CD4-positive, alpha-beta memory T cell (primary cell): ENCODE measurements at regions not wholly inside any gene's neighbourhood (a gene's known extent, or its start where the extent isn't known, plus 50 kb on each side); places are given as distances from the start of the nearest gene placed in this dataset.
A peak's percentile ranks its signal among the peaks of the same experiment; 100 is the strongest.

Source experiments
- CTCF ChIA-PET: fragments of 350-600 bp; sonication (Branson Sonifier 250); formaldehyde crosslinking; loops from one replicate; lab custom pipeline; 2021; ENCODE audit warnings: inconsistent platforms; ENCODE audit not compliant: partially characterized antibody; lab: Charles Lee
- POLR2A ChIA-PET: fragments of 350-600 bp; sonication (Branson Sonifier 250); formaldehyde crosslinking; loops from one replicate; lab custom pipeline; 2021; ENCODE audit not compliant: partially characterized antibody; lab: Charles Lee
- DNase-seq, 5 donors: peaks; one replicate each; pipeline versions ENCODE4 v3.0.0 to v3.0.0-alpha.2; 2020 to 2022; ENCODE audit warnings: mixed read lengths in 1 of 5
- H3K27ac ChIP-seq: one replicate; pipeline ENCODE4 v1.7.0; 2013; ENCODE audit warnings: low read depth, low read length
- H3K27me3 ChIP-seq: 2 replicates; pipeline ENCODE4 v1.7.0; 2013; ENCODE audit warnings: mild to moderate bottlenecking, low read length, moderate library complexity; ENCODE audit not compliant: insufficient read depth
- H3K36me3 ChIP-seq: 2 replicates; pipeline ENCODE4 v1.7.0; 2013; ENCODE audit warnings: mild to moderate bottlenecking, low read length, moderate library complexity; ENCODE audit not compliant: insufficient read depth
- H3K4me1 ChIP-seq: 2 replicates; pipeline ENCODE4 v1.7.0; 2013; ENCODE audit warnings: mild to moderate bottlenecking, low read length, moderate library complexity; ENCODE audit not compliant: insufficient read depth
- H3K4me3 ChIP-seq, 2 donors: one replicate each; pipeline ENCODE4 v1.7.0; 2013; ENCODE audit warnings: low read length in 2 of 2, mild to moderate bottlenecking in 1 of 2
- H3K9me3 ChIP-seq, 2 donors: one replicate each; pipeline ENCODE4 v1.7.0; 2013; ENCODE audit warnings: low read length in 2 of 2, control low read depth in 1 of 2; ENCODE audit not compliant: control insufficient read depth in 1 of 2
- H3K27ac Mint-ChIP-seq, 7 donors: one replicate each; pipeline ENCODE4 v1.8.0; 2020 to 2021; ENCODE audit warnings: mixed read lengths in 7 of 7, mild to moderate bottlenecking in 6 of 7, inconsistent platforms in 3 of 7, moderate library complexity in 3 of 7
- H3K27me3 Mint-ChIP-seq, 2 donors: one replicate each; pipeline ENCODE4 v1.8.0; 2020 to 2021; ENCODE audit warnings: mixed read lengths in 2 of 2
- H3K36me3 Mint-ChIP-seq, 2 donors: one replicate each; pipeline ENCODE4 v1.8.0; 2020 to 2021; ENCODE audit warnings: mixed read lengths in 2 of 2, inconsistent platforms in 1 of 2, mild to moderate bottlenecking in 1 of 2
- H3K4me1 Mint-ChIP-seq, 4 donors: one replicate each; pipeline ENCODE4 v1.8.0; 2020 to 2021; ENCODE audit warnings: mixed read lengths in 4 of 4, mild to moderate bottlenecking in 1 of 4
- H3K4me3 Mint-ChIP-seq, 8 donors: one replicate each; pipeline ENCODE4 v1.8.0; 2020 to 2021; ENCODE audit warnings: mixed read lengths in 8 of 8, mild to moderate bottlenecking in 7 of 8, moderate library complexity in 6 of 8, inconsistent platforms in 3 of 8
- H3K9me3 Mint-ChIP-seq, 8 donors: one replicate each; pipeline ENCODE4 v1.8.0; 2020 to 2021; ENCODE audit warnings: mixed read lengths in 8 of 8, mild to moderate bottlenecking in 5 of 8, inconsistent platforms in 3 of 8, moderate library complexity in 1 of 8
- intact Hi-C: fragments of 100-400 bp; cut with micrococcal nuclease; formaldehyde crosslinking; loops from one replicate; pipeline ENCODE4 v1.15.1; 2023

- Histone ChIP-seq H3K9me3 (no peaks in the 10 kb centered on the region), H3K4me1 (no peaks in the 10 kb centered on the region), H3K27ac (no peak overlapping the region), H3K27me3 (no peaks in the 10 kb centered on the region), H3K4me3 (no peak overlapping the region), H3K36me3 (no peaks in the 10 kb centered on the region)
- H3K27me3 Mint-ChIP-seq, result no peaks in the 10 kb centered on the region
- peaks cover 2 to 32% of the 10 kb centered on the region in 2 donors for H3K36me3 Mint-ChIP-seq
- peak overlapping the region in 1 of 7 donors; percentile 69 for H3K27ac Mint-ChIP-seq
- DNase-seq, result no peak
- intact Hi-C loops, result no loop called here
- no peaks in the 10 kb centered on the region for H3K4me1 Mint-ChIP-seq
- ChIA-PET POLR2A (no interaction called here), CTCF (no interaction called here)
- H3K4me3 Mint-ChIP-seq, result no peak overlapping the region
- peaks cover 0 to 2% (median 0%) of the 10 kb centered on the region in 8 donors for H3K9me3 Mint-ChIP-seq
Observed at GRCh38 chr4:4613641-4614286, 71.9 kb upstream of the STX18 start.

GRCh38 chr4:4613126-4613465 lies 71.2 kb upstream of the STX18 start:
- H3K4me1 Mint-ChIP-seq, result no peaks in the 10 kb centered on the region
- no peak overlapping the region for H3K27ac Mint-ChIP-seq
- H3K27me3 Mint-ChIP-seq, result no peaks in the 10 kb centered on the region
- CTCF ChIA-PET, result no interaction called here
- Histone ChIP-seq H3K27me3 (no peaks in the 10 kb centered on the region), H3K36me3 (no peaks in the 10 kb centered on the region), H3K4me3 (no peak overlapping the region), H3K27ac (no peak overlapping the region), H3K4me1 (no peaks in the 10 kb centered on the region), H3K9me3 (no peaks in the 10 kb centered on the region)
- H3K4me3 Mint-ChIP-seq, result no peak overlapping the region
- POLR2A ChIA-PET, result no interaction called here
- intact Hi-C loops, result no loop called here
- H3K9me3 Mint-ChIP-seq, result peaks cover 0 to 2% (median 0%) of the 10 kb centered on the region in 8 donors
- no peak for DNase-seq
- H3K36me3 Mint-ChIP-seq, result peaks cover 2 to 25% of the 10 kb centered on the region in 2 donors

- Histone ChIP-seq H3K36me3 (no peaks in the 10 kb centered on the region), H3K27me3 (no peaks in the 10 kb centered on the region), H3K4me1 (no peaks in the 10 kb centered on the region), H3K27ac (no peak overlapping the region), H3K4me3 (no peak overlapping the region), H3K9me3 (no peaks in the 10 kb centered on the region)
- CTCF ChIA-PET, result no interaction called here
- no peak overlapping the region for H3K27ac Mint-ChIP-seq
- no peaks in the 10 kb centered on the region for H3K9me3 Mint-ChIP-seq
- H3K36me3 Mint-ChIP-seq, result peaks cover 2 to 19% of the 10 kb centered on the region in 2 donors
- H3K4me3 Mint-ChIP-seq, result no peak overlapping the region
- H3K4me1 Mint-ChIP-seq, result no peaks in the 10 kb centered on the region
- POLR2A ChIA-PET, result no interaction called here
- intact Hi-C loops, result no loop called here
- no peaks in the 10 kb centered on the region for H3K27me3 Mint-ChIP-seq
- DNase-seq, result no peak
Observed at GRCh38 chr4:4610672-4611071, 68.8 kb upstream of the STX18 start.

- intact Hi-C loops, result no loop called here
- H3K27ac Mint-ChIP-seq, result peak overlapping the region in 1 of 7 donors; percentile 4
- Histone ChIP-seq H3K9me3 (no peaks in the 10 kb centered on the region), H3K4me1 (no peaks in the 10 kb centered on the region), H3K27ac (no peak overlapping the region), H3K27me3 (no peaks in the 10 kb centered on the region), H3K36me3 (no peaks in the 10 kb centered on the region), H3K4me3 (no peak overlapping the region)
- ChIA-PET POLR2A (no interaction called here), CTCF (no interaction called here)
- no peaks in the 10 kb centered on the region for H3K4me1 Mint-ChIP-seq
- H3K27me3 Mint-ChIP-seq, result no peaks in the 10 kb centered on the region
- peaks cover 2 to 25% of the 10 kb centered on the region in 2 donors for H3K36me3 Mint-ChIP-seq
- H3K4me3 Mint-ChIP-seq, result no peak overlapping the region
- no peak for DNase-seq
- peaks cover 0 to 2% (median 0%) of the 10 kb centered on the region in 8 donors for H3K9me3 Mint-ChIP-seq
Observed at GRCh38 chr4:4609622-4610334, 67.9 kb upstream of the STX18 start.

GRCh38 chr4:4608214-4608537 lies 66.3 kb upstream of the STX18 start:
- Mint-ChIP-seq H3K9me3 (peaks cover 0 to 2% (median 0%) of the 10 kb centered on the region in 8 donors), H3K4me3 (no peak overlapping the region), H3K27me3 (no peaks in the 10 kb centered on the region), H3K36me3 (peaks cover 0 to 18% of the 10 kb centered on the region in 2 donors), H3K27ac (no peak overlapping the region), H3K4me1 (no peaks in the 10 kb centered on the region)
- ChIA-PET CTCF (no interaction called here), POLR2A (no interaction called here)
- Histone ChIP-seq H3K27me3 (no peaks in the 10 kb centered on the region), H3K4me3 (no peak overlapping the region), H3K27ac (no peak overlapping the region), H3K4me1 (no peaks in the 10 kb centered on the region), H3K36me3 (no peaks in the 10 kb centered on the region), H3K9me3 (no peaks in the 10 kb centered on the region)
- intact Hi-C loops, result no loop called here
- no peak for DNase-seq

GRCh38 chr4:4607336-4608213 lies 65.7 kb upstream of the STX18 start:
- no peaks in the 10 kb centered on the region for H3K4me1 Mint-ChIP-seq
- H3K9me3 Mint-ChIP-seq, result peaks cover 0 to 2% (median 0%) of the 10 kb centered on the region in 8 donors
- no peak overlapping the region for H3K27ac Mint-ChIP-seq
- no peaks in the 10 kb centered on the region for H3K27me3 Mint-ChIP-seq
- H3K36me3 Mint-ChIP-seq, result peaks cover 0 to 18% of the 10 kb centered on the region in 2 donors
- POLR2A ChIA-PET, result no interaction called here
- CTCF ChIA-PET, result no interaction called here
- Histone ChIP-seq H3K27me3 (no peaks in the 10 kb centered on the region), H3K36me3 (no peaks in the 10 kb centered on the region), H3K4me1 (no peaks in the 10 kb centered on the region), H3K9me3 (no peaks in the 10 kb centered on the region), H3K4me3 (no peak overlapping the region), H3K27ac (no peak overlapping the region)
- H3K4me3 Mint-ChIP-seq, result no peak overlapping the region
- DNase-seq, result no peak
- intact Hi-C loops, result no loop called here

GRCh38 chr4:4606321-4606720 lies 64.5 kb upstream of the STX18 start:
- POLR2A ChIA-PET, result no interaction called here
- Histone ChIP-seq H3K9me3 (no peaks in the 10 kb centered on the region), H3K4me3 (no peak overlapping the region), H3K27me3 (no peaks in the 10 kb centered on the region), H3K27ac (no peak overlapping the region), H3K36me3 (no peaks in the 10 kb centered on the region), H3K4me1 (no peaks in the 10 kb centered on the region)
- H3K4me1 Mint-ChIP-seq, result no peaks in the 10 kb centered on the region
- peaks cover 0 to 17% of the 10 kb centered on the region in 2 donors for H3K36me3 Mint-ChIP-seq
- no peak overlapping the region for H3K27ac Mint-ChIP-seq
- CTCF ChIA-PET, result interaction anchor here (0.7 kb wide), 1 partner anchor 156 kb away, joined by 3 read pairs; no protein-coding TSS in a partner anchor
- no peaks in the 10 kb centered on the region for H3K27me3 Mint-ChIP-seq
- H3K9me3 Mint-ChIP-seq, result peaks cover 0 to 2% (median 0%) of the 10 kb centered on the region in 8 donors
- H3K4me3 Mint-ChIP-seq, result no peak overlapping the region
- no peak for DNase-seq
- intact Hi-C loops, result no loop called here
